ENCODE measurements at regions not wholly inside any gene's neighbourhood (a gene's known extent, or its start where the extent isn't known, plus 50 kb on each side); places are given as distances from the start of the nearest gene placed in this dataset.
"Not testable (repeated sequence)": the region's sequence is repeated elsewhere in the genome, so short reads cannot be mapped to it uniquely, and the experiment has no call there.

DNA sequence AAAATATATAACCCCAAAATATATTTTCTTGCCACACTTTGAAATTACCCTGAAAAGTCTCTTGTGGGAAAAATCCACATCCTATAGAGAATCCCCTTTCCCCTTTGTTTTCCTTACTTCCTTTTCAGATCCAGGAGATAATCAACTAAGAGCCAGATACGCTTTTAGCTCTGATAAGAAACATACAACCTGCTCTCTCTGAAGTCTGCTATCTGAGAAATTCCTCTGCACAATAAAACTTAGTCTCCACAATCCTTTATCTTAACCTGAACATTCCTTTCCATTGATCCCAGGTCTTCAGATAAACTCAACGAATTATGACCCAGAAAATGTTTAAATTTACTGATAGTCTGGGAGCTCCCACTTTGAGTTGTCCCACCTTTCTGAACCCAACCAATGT lies 233.4 kb upstream of the SETMAR start:
- no peak for DNase-seq (ENCODE audit: low read depth in 1 of 2, low spot score in 1 of 2)

DNA sequence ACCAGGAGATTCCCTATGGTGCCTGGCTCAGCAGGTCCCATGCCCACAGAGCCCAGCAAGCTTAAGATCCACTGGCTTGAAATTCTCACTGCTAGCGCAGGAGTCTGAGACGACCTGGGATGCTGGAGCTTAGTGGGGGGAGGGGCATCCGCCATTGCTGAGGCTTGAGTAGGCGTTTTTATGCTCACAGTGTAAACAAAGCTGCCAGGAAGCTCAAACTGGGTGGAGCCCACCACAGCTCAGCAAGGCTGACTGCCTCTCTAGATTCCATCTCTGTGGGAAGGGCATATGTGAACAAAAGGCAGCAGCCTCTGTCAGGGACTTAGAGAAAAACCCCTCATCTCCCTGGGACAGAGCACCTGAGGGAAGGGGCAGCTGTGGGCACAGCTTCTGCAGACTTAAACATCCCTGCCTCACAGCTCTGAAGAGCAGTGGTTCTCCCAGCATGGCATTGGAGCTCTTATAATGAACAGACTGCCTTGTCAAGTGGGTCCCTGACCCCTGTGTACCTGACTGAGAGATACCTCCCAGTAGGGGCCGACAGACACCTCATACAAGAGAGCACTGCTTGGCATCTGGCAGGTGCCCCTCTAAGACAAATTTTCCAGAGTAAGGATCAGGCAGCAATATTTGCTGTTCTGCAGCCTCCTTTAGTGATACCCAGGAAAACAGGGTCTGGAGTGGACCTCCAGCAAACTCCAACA lies 231.5 kb upstream of the SETMAR start:
- no peak for DNase-seq (ENCODE audit: low read depth in 1 of 2, low spot score in 1 of 2)

DNA sequence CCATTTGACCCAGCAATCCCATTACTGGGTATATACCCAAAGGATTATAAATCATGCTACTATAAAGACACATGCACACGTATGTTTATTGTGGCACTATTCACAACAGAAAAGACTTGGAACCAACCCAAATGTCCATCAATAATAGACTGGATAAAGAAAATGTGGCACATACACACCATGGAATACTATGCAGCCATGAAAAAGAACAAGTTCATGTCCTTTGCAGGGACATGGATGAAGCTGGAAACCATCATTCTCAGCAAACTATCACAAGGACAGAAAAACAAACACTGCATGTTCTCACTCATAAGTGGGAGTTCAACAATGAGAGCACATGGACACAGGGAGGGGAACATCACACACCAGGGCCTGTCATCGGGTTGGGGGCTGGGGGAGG lies 225.9 kb upstream of the SETMAR start:
- DNase-seq (ENCODE audit: low read depth in 1 of 2, low spot score in 1 of 2): not testable (repeated sequence)

DNA sequence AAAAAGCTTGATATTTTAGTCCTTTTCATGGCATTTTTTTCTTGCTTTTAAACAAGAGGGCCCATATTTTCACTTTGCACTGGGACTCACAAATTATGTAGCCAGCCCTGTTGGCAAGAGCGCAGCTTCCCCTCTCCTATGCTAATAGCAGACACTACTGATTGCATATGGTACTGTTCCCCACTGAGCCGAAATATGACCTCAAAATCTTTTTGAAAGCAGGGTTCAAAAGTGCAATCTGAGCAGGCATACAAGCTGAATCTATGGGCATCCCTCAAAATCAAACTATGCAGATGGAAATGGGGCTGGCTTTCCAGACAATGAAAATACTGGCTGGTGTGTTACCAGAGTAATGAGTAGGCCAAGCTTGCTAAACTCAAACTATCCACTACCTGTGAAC lies 225.2 kb upstream of the SETMAR start:
- no peak for DNase-seq (ENCODE audit: low read depth in 1 of 2, low spot score in 1 of 2)

DNA sequence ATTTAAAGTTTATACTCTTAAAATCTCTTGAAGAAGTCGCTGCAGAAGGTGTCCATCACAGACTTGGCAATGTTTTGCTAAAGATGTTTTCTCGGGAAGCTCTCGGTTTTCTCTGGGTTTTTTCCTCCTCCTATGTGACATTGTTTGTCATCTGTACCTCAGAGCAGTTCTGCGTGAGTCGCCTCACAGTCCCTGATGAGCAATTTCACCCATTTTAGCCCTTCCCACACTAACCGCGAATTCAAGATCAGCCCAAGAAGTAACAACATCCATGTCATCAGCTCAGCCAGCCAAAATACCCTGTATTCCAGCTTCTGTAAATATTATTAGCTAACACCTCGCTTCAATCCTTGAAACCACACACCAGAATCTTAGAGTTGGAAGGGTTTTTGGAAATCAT lies 224.3 kb upstream of the SETMAR start:
- DNase-seq (ENCODE audit: low read depth in 1 of 2, low spot score in 1 of 2): no peak

DNA sequence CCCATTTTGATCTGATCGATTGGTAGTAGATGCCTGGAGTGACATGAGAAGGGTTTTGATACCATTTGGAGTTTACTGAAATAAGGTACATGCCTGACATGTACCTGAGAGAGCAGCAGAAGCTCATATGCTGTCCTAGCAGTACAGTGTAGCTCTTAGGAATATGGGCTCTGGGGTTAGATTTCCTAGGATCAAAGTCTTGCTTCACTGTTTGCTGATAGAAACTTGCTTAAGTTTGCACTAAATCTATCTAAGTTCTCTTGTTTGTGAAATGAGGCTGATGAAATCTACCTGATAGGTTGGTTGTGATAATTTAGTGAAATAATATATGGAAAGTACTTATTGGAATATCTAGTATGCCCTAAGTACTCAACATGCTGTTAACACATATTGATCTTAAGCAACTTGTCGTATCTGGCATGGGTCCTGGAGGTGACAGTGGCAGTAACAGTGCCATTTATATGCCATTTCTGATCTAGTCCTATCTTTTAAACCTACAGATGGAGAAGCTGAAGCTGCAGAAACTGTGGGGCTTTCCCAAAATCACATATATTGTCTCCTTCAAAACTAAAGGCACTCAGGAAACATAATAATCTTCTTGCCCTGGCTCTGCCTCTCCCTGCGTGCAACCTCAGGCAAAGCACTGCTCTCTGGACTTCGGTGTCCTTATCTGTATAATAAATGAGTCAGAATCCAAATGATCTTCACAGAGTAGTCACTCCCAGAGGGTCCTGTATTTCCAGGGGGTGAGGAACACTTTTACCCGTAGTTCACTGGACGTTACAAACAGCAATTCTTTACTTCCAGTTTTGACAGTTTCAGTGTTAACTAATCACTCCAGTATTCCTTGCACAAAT lies 223.6 kb upstream of the SETMAR start:
- no peak for DNase-seq (ENCODE audit: low read depth in 1 of 2, low spot score in 1 of 2)

DNA sequence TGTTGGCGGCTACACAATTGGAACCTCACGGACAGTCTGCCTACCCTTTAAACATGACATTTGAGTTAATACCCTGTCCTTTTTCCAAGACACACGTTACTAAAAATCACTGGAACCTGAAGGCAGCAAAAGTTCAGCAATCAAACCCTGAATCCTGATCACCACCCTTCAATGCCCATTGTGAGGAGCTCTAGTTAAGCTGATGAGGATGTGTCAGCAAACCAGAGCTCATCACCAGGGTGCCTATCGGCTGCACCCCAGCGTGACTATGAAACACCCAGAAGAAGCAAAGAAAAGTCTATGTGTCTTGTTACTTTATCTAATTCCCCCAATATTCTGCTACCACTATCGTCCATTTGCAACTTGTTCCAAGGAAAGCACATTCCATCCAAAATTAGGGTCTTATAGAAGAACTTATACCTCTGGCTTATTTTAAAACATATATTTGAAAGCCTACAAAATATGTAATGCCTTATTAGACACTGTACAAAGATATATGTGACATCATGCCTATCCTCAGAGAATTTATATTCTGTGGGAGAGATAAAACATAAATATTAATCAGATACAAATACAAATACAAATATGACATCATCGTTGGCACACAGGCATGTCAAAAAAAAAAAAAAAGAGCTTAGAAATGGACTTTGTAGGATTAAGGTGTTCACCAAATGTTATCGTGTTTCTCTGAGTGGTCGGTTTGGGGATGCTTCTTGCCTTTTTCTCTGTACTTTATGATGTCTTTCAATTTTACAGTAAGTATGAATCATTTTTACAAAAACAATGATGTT lies 219.7 kb upstream of the SETMAR start:
- no peak for DNase-seq (ENCODE audit: low read depth in 1 of 2, low spot score in 1 of 2)

DNA sequence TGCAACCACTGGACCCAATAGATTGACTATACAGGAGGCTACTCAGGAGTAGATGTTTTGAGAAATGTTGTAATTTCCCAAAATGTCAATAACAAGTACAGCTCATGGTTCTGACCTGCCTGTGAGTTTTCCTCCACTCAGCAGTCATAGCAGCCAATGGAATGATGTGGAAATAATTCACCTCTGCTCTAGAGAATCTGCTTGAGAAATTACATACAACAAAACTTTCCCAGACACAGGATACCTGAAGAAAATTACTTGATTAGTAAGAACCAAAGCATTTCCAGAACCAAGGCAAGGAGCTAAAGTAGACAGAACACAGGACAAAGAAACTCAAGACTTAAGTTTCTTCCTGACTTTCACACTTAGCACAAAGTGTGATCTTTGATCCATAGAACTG lies 218.9 kb upstream of the SETMAR start:
- DNase-seq (ENCODE audit: low read depth in 1 of 2, low spot score in 1 of 2): no peak

DNA sequence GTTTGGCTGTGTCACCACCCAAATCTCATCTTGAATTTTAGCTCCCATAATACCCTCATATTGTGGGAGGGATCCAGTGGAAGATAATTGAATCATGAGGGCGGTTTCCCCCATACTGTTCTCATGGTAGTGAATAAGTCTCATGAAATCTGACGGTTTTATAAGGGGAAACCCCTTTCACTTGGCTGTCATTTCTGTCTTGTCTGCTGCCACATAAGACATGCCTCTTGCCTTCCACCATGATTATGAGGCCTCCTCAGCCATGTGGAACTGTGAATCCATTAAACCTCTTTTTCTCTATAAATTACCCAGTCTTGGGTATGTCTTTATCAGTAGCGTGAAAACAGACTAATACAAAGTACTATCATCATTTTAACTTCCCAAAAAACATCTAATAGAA lies 216.5 kb upstream of the SETMAR start:
- DNase-seq (ENCODE audit: low read depth in 1 of 2, low spot score in 1 of 2): not testable (repeated sequence)

DNA sequence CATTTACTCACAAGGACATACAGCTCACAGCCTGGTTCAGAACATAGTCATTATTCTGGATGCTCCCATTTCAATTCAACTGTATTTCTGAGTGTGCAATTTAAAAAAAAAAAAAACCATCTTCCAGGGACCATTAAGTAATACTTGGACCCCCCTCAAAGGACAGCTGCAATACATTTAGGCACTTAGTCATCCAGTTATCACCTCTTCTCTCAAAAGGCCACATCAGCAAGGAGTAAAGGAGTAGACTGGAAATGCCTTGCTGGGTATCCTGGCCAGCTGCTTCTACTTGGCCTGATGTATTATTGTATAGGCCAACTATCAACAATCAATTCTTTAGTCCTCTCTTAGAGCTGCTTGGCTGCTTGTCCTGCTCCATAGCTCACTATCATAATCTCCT lies 211.4 kb upstream of the SETMAR start:
- DNase-seq (ENCODE audit: low read depth in 1 of 2, low spot score in 1 of 2): no peak

DNA sequence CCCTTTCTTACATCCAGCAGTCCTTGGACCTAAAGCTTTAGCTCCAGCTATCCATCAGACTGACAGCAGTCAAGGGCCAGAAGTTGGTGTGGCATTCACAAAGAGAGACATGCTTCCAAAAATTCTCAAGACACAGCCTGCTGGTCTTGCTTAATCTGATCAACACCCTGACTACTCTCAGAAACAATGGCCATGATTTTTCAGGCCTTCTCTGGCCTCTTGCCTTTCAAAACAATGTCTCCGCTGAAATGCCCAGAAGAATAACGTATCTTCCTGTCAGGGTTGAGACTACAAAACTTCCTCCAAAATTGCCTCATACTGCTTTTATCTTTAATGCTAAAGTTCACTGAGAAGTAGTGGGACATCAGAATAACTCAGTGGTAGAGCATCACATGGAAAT lies 205.4 kb upstream of the SETMAR start:
- no peak for DNase-seq (ENCODE audit: low read depth in 1 of 2, low spot score in 1 of 2)

DNA sequence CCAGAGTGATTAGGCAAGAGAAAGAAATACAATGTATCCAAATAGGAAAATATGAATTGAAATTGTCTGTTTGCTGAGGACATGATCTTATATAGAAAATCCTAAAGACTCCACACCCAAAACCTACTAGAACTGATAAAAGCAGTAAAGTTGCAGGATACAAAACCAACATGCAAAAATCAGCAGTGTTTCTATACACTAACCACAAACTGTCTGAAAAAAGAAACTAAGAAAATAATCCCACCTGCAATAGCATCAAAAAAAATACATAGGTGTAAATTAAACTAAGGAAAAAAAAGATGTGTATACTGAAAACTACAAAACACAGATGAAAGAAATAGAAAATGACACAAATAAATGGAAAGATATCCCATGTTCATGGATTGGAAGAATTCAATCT lies 203.6 kb upstream of the SETMAR start:
- no peak for DNase-seq (ENCODE audit: low read depth in 1 of 2, low spot score in 1 of 2)

DNA sequence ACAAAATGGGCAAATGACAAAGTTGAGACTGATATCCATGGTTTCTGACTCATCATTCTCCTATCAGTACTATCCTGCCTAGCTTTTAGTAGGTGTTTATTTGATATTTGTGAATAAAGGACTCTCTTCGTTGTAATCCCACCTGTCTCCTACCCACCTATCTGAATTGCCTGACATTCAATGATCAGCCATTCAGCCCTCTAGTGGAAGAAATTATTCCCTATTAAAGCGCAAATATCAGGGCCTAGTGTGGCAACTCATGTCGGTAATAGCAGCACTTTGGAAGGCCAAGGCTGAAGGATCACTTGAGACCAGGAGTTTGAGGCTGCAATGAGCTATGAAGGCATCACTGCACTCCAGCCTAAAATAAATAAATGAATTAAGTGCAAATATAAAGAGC lies 195.7 kb upstream of the SETMAR start:
- no peak for DNase-seq (ENCODE audit: low read depth in 1 of 2, low spot score in 1 of 2)

DNA sequence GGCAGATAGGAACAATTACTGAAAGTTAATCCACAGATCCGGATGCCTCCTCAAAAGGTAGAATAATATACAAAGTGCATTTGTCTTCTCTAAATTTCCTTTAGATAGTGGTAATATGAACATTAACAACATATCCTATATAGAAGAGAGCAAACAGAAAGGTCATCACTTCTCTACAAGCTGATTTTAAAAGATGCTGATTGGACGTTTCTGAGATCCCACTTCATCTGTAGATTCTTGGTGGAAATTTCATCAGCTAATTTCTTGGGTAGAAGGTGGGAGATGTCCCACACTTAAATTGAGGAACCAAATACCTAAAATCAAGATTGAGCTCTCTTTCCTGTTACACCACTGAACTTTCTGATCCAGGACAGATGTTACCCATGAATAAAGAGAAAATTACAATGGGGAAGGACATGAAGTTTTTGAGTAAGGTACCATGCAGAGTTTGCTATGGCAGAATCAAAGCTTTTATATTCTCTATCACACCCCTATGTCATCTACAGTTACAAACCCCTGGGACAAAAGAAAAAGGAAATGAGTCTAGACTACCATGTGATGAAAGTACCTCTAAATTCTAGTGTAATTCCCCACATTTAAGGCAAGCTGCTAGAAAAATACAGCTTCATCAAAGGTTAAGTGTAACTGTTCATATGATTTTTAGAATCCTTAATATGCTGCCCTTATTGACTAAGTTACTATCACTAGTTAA lies 189.2 kb upstream of the SETMAR start:
- DNase-seq (ENCODE audit: low read depth in 1 of 2, low spot score in 1 of 2): no peak

DNA sequence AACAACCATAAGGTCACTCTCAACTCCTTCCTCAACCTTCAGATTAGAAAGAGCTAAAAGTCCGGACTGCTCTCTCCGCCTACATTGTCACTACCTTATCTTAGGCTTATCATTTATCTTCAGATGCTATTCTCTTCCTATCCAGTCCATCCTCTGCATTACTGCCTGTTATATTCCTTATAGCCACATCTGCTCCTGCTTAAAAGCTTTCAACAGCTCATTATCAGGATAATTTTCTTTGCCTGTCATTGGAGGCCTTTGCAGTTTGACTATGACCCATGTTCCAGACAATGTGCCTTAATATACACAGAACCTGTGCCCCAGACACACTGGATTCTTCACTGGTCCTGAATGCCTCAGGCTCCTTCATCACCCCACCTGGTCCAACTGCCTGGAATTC lies 184.1 kb upstream of the SETMAR start:
- DNase-seq (ENCODE audit: low read depth in 1 of 2, low spot score in 1 of 2): no peak

DNA sequence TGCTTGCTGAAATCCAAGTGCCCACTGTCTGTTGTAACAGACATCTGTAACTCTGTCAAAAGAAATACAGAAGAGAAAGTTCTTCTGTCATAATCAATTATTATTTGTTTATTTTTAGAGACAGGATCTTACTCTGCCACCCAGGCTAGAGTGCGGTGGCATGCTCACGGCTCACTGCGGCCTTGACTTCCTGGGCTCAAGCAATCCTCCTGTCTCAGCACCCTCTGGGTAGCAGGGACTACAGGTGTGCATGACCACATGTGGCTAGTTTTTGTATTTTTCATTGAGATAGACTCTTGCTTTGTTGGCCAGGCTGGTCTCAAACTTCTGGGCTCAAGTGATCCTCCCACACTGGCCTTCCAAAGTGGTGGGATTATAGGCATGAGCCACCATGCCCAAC lies 177.6 kb upstream of the SETMAR start:
- DNase-seq (ENCODE audit: low read depth in 1 of 2, low spot score in 1 of 2): no peak

DNA sequence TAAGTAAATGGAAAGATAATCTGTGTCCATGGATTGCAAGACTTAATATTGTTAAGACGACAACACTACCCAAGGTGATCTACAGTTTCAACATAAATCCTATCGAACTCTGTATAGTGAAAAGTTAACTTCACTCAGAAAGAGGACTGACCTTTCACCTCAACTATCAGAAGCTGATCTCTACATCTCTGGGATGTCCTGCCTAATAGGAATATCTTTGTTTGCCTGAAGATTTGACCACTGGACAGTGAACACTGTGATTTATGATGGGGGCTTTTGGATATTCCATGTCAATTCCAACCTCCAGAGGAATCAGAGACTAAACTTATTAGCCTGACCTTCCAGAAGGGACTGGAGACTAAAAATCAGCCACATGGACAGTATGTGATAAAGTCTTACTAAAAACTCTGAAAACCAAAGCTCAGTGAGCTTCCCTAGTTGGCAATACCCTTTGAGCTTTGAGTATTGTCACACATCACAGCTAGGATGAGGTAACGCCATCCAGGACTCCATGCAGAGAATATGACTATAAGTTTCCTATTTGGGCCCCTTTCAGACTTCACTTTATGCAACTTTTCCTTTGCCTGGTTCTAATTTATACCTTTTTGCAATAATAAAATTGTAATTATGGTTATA lies 164.9 kb upstream of the SETMAR start:
- no peak for DNase-seq (ENCODE audit: low read depth in 1 of 2, low spot score in 1 of 2)

DNA sequence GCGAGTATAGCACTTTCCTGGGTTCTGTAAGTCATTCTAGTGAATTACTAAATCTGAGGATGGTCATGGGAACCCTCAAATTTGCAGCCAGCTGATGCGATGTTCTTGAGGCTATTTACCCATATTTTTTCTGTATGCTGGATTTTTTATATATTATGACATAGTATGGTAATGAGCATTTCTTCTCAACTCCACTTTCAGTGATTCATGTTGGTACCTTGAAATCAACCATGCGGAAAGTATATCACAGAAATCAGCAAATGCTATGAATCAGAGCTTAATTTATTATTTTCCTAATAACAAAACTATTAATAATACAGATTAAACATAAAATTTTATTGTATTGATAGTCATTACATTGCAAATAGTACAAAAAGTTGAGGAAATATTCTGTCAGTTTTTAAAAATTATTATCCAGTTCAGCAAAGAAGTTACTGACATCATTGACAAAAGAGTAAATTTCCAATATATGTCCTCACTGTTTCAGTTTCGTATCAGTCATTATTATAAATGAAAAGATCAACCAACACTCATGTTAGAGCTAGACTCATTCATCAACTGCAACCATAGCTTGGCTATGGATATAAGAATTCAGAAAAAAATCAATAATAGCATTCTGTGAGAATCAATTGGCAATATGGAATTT lies 164.3 kb upstream of the SETMAR start:
- DNase-seq (ENCODE audit: low read depth in 1 of 2, low spot score in 1 of 2): no peak

DNA sequence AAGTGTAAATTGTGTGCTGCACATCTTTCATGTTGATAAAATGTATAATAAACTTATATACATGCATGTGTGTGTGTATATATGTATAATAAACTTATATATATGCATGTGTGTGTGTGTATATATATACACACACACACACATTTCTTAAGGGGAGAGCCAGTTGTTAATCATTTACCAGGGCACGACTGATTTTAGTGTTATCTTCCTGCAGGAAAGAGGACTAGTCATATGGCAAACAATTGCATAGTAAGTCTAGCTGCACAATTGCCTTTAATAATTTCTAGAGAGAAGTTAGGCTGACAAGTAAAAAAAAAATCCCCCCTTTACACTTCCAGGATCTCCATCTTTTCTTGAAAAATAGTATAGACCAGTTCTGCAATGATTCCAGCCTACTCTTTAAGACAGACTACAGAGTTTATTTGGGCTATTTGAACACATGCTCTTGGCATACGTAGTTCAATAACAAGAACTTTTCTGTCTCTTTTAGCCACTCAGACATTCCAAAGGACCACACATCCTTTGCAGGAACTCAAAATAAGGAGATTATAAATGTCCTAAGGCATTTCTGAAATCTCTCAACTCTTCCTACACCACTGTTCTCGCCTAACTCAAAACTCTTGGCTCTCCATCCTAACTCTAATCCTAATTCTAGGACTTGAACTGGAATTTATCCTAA lies 163.6 kb upstream of the SETMAR start:
- no peak for DNase-seq (ENCODE audit: low read depth in 1 of 2, low spot score in 1 of 2)

DNA sequence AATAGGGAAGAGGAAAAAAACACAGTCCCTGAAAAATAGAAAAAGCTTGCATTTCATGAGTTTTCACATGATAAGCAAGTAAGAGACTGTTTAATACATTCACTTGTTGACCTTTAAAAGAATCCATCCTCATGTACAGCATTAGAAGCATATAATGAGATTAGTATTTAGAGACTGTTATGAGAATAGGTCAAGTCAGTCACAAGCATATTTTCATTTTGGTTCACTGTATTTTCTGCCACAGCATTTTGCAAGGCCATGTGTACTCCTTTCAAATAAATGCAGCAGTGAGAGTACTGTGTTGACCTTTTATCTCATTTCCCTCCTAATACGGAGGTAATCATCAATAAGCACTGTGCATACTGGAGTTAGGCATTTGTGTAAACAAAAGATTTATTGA lies 162.2 kb upstream of the SETMAR start:
- no peak for DNase-seq (ENCODE audit: low read depth in 1 of 2, low spot score in 1 of 2)
